GM20000 (cell line): ENCODE measurements at regions not wholly inside any gene's neighbourhood (a gene's known extent, or its start where the extent isn't known, plus 50 kb on each side); places are given as distances from the start of the nearest gene placed in this dataset.

Experiments used
- DNase-seq: peaks from one replicate; pipeline ENCODE4 v3.0.0; 2012; ENCODE audit warnings: low spot score
- CTCF ChIP-seq: IDR thresholded peaks from 2 replicates; pipeline ENCODE4 v1.5.1; 2012; ENCODE audit warnings: mild to moderate bottlenecking, control low read depth; ENCODE audit errors: extremely low read depth, missing control alignments

GRCh38 chr2:122152571-122152970 is 397.1 kb downstream of the TSN start:
- DNase-seq, result no peak
- no peak for TF ChIP-seq CTCF

GRCh38 chr2:122156176-122156890 is 400.9 kb downstream of the TSN start:
- no peak for TF ChIP-seq CTCF

GRCh38 chr2:122157158-122157557 is 401.7 kb downstream of the TSN start:
- DNase-seq, result no peak

More at GRCh38 chr2:122156176-122156890, 400.9 kb downstream of the TSN start:
- DNase-seq, result no peak

GRCh38 chr2:122163617-122164016 is 408.2 kb downstream of the TSN start:
- no peak for DNase-seq
- no peak for TF ChIP-seq CTCF

More at GRCh38 chr2:122157158-122157557, 401.7 kb downstream of the TSN start:
- TF ChIP-seq CTCF, result no peak

GRCh38 chr2:122164964-122165363 is 409.5 kb downstream of the TSN start:
- DNase-seq, result no peak
- TF ChIP-seq CTCF, result no peak

GRCh38 chr2:122166820-122167219 is 411.4 kb downstream of the TSN start:
- DNase-seq, result no peak
- TF ChIP-seq CTCF, result no peak

- no peak for DNase-seq
- no peak for TF ChIP-seq CTCF
Observed at GRCh38 chr2:122167515-122167914, 412.1 kb downstream of the TSN start.
